HG02571 (cell line): ENCODE measurements at regions not wholly inside any gene's neighbourhood (a gene's known extent, or its start where the extent isn't known, plus 50 kb on each side); places are given as distances from the start of the nearest gene placed in this dataset.

Source experiments
- ATAC-seq: cut with Tn5 transposase; IDR thresholded peaks from one replicate; pipeline ENCODE4 v1.9.1; 2021; ENCODE audit warnings: mild to moderate bottlenecking, moderate library complexity; ENCODE audit not compliant: unreplicated experiment

DNA sequence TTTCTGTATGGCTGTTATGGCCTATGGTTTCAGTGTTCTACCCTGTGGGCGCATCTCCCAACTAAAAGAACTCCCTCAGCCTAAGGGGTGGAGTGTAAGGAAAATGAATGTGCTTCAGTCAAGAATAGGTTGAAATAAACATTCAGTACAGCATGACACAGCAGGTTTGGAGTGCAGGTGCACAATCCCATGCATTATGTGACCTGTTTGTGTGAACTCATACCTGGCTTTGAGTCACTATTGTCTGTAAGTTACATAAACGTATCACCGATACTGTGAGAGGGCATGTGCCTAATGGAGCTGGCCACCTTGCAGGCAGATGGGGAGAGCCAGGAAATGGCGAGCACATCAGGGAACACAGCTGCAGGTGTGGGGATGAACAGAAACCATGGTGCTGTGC lies 216.0 kb downstream of the DSEL start:
- ATAC-seq = no peak

DNA sequence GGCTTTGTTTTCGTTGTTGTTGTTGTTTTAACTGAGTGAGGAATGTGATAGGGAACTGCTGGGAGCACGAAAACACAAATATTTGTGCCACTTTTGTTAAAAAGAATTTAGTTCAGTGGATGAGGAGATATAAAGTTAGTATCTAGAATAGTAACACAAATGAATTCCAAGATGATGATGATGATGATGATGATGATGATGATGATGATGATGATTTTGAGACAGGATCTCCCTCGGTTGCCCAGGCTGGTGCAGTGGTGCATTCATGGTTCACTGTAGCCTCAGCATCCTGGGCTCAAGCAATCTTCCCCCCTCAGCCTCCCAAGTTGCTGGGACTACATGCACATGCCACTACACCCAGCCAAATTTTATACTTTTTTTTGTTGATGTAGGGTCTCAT lies 223.7 kb downstream of the DSEL start:
- no peak for ATAC-seq

DNA sequence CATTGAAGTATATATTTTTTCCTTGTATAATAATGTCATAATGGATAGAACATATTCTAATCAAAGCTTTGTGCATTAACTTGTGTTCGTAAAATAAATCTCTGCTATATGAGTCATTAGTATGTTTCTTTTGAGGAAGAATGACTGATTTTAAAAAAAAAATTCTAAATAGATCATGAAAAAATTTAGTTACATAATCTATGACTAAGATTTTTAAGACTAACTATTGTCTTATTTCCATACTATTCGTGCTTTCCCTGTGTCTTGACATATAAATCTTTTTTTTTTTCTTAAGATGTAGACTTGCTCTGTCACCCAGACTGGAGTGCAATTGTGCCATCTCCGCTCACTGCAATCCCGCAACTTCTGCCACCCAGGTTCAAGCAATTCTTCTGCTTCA lies 226.1 kb downstream of the DSEL start:
- no peak for ATAC-seq

DNA sequence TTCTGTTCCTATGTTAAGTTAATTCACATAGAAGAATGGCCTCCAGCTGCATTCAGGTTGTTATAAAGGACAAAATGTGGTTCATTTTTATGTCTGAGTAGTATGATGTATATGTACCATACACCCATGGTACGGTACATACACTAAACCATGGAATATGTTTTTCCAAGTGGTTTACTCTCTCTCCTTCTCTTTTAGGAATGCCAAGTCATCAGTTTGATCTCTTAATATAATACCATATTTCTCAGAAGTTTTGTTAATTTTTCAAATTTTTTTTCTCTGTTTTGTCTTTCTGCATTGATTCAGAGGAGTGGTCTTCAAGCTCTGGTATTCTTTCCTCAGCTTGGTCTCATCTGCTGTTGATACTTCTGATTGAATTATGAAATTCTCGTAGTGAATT lies 230.9 kb downstream of the DSEL start:
- no peak for ATAC-seq

DNA sequence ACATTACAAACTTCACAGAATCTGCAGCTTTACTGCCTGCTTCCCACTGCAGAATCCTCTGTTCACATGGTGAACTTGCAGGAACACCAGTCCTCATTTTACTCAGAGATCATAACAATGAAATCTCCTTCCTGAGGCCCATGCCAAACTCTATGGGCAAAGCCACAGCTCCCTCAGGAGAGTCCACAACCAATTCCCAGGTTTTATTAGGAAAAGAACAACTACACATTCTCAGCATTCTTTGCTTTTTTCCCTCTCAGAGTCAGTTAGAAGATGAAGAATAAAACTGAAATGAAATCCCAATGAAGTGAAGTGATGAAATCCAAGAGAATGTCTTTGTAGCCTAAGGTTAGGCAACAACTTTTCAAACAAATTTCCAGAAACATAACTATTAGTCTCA lies 233.7 kb downstream of the DSEL start:
- no peak for ATAC-seq

DNA sequence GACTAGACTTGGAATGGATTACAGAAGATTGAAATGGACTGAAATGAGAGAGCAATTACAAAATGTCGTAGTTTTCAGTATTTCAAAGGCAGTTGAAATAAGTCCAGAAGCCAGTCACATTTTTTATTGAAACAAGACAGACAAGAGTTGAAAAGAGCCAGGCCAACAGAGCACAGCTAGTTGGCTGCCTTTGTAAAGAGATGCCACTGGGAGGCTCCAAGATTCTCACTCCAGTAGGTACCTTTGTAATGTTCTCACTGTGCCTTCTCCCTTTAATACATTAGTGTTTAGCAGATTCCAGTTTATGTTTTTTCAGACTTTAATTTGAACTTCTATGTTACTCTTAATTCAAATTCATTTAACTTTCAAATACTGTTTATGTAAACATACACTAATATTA lies 234.8 kb downstream of the DSEL start:
- ATAC-seq = no peak

DNA sequence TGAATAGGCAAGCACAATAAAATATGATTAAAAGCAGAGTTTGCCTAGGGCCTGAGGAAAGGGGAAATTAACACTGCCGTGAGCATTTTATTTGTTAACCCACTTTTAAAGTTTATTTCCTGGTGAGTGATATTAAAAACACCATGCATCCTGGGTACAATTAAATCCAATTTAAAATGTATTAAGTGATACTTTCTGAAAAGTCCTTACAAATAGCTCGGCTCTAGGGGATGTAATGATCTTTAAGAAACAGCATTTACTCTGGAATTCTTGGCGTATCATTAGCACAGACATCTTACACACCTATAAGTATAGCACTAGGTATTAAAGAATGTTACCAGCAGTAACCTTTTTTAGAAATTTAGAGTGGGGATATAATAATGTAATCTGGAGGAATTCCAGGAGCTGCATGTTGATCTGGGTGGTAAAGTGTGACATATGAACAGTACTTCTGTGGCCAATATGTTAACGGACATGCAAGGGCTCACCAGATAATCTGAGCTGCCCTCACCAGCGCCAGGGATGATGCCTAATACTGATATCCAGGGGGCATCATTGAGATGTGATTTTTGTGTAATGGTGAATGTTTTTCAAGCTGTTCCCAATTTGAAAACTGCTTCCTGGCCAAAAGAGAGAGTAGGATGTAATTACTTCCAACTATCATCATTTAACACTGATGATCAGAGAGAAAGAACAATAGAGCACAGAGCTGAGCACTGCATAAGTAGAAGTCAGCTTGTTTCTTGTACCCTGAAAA lies 235.9 kb downstream of the DSEL start:
- ATAC-seq = no peak

DNA sequence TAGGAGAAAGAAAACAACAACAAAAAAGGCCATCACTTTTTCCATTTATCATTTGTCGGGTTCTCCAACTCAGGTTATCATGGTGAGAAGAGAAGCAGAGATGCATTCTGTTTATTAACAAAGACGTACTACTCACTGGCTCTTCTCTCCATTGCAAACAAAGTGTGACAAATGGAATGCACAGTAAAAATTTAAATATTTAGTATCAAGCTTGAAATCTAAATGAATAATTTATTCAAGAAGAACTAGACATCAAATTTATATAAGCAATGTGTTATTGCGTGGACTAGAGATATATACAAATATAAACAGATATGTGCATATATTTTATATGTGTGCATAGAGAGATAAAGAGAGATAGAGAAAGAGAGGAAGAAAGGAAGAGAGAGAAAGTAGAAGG lies 236.5 kb downstream of the DSEL start:
- ATAC-seq = no peak

DNA sequence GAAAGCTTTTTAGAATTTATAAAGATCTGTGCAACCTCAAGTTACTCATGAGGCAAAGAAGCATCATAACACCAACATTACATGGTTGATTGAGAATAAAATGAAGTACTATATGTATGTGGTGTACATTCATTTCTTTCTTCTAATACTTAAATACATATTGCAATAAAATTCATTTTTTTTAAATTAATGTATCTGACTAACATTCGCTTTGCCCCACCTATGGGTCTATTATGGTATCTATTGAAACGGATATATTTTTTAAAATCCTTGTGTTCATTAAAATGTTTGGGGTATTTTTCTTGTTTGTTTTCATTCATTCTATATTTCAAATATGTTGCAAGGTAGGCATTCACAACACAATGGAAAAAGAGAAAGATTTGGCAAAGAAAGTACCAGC lies 237.5 kb downstream of the DSEL start:
- ATAC-seq = no peak

DNA sequence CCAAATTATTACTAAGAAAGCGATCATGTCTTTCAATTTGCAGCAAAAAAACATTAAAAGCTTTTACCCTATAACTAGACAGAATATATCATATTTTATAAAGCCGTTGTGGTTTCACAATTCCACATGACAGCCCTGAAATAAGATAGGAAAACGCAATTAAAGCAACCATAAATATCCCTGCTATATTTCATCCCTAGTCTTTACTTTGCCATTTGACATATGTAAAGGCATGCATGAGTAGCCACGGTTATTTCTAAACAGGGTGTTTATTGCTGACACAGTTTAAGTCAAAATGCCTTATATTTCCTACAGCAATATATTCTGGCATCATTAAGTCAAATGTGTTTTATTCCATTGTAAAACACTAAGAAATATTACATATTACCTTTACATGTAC lies 239.9 kb downstream of the DSEL start:
- ATAC-seq = no peak

DNA sequence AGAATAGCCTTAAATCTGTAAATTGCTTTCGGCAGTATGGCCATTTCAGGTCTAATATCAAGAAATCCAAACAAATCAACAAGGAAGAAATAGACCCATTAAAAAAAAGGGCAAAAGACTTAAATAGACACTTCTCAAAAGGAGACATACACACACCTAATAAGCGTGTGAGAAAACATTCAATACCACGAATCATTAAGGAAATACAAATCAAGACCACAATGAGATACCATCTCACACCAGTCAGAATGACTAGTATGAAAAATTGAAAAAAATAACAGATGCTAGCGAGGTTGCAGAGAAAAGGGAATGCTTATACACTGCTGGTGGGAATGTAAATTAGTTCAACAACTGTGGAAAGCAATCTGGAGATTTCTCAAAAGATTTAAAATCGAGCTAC lies 243.2 kb downstream of the DSEL start:
- no peak for ATAC-seq

DNA sequence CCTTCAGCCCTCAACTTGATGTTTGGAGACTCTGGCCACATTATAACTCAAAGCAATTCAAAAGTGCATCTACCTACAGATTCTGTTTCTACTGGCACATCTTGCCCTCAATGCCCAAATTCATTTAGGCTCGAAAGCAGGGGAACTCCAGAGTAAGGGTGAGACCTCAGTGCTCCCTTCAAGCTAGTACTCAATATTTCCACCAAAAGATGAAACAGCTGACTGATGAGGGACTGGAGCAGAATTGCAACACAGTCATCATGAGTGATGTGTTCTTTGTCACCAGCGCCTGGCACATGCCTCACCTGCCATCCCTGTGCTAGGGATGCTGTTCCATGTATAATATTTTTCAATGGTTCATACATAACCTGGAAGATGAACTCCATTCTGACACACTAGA lies 247.3 kb downstream of the DSEL start:
- ATAC-seq = no peak

DNA sequence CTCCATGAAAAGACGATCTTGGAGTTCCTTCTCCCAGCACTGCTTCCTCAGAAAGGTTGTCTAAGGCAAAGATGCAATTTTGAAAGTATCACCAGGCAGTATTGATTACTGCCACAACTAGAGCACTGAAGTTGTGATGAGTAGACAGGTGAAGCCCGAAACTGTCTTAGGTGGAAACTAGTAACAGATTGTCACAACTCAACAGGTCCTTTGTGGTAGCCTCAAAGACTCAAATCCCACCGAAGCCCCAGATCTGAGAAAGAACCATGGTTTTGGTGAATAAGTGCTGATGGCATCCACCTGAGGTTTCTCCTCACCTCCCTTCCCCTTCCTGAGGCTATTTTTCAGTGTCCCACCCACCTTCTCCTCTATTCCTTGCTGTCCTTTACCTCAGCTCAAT lies 248.0 kb downstream of the DSEL start:
- no peak for ATAC-seq

DNA sequence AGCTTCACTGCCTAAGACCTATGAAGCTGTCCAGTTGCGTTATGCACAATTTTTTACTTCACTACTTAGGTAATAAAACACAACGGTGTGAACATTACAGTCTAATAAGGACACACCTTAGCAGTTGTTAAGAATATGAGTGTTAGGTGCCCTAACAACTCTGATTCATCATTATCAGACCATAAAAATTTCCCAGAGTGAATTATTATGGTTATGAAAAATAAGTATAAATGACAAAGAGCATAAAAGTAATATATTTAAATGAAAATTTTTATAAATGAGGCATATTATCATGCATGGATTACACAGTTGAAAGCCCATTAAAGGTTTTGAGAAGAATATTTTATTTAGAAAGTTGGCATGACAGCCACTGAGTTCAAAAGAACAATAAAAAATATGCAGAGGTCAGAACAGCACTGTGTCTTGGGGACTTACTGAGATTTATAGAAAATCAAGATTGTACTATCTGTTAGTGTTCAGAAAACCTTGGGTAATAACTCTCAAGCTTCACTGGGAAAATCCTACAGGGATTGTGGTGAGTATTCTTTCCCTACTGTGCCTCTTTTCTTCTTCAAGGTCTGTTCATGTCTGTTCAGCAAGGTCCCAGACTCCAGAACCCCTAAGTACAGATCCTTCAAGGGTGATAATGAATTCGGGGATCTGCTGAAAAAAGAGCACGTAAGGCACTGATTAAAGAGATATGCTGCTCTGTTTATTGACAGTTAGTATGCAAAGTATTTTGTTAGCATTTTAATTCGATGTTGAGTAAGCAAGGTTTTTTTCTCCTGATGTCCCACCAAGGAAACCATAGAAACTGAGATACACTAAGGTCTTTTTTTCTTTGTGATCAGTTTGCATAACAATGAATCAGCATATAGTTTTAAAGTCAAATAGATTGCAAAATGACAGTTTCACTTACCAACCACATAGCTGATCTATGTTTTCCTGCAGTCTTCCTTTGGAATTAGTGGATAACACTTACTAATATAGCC lies 250.0 kb downstream of the DSEL start:
- ATAC-seq = no peak

DNA sequence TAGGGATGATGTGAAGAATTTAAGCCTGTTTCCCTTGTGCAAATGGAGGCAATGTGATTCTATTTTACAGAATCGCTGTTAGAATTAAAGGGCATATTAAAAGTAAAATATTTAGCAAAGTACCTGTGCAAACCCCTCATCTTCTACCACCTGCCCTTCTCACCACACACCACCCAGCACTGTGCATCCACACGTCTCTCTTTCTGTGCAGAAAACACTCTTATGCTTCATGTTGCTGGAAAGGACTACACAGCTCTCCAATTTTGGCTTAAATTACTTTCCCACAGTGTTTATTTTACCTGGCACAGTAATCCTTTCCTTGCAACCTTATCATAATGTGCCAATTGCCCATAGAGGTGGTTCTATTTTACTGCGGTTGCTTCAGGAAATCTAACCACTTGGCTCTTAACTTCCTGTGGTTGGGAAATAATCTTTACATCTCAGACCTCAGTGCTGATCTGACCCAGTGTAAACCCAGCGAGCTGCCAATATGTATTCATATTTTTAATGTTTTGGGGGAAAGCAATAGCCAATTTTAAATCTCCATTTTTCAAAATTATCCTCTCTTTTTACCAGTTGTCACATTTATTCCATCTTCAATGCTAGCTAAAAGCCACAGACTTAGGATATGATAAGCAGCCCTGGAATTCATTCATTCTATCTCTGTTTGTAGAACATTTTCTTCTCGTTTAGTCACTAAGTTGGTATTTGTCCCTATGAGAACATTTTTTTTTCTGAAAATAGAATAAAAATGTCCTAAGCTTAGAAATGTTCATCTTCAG lies 250.9 kb downstream of the DSEL start:
- ATAC-seq = no peak

DNA sequence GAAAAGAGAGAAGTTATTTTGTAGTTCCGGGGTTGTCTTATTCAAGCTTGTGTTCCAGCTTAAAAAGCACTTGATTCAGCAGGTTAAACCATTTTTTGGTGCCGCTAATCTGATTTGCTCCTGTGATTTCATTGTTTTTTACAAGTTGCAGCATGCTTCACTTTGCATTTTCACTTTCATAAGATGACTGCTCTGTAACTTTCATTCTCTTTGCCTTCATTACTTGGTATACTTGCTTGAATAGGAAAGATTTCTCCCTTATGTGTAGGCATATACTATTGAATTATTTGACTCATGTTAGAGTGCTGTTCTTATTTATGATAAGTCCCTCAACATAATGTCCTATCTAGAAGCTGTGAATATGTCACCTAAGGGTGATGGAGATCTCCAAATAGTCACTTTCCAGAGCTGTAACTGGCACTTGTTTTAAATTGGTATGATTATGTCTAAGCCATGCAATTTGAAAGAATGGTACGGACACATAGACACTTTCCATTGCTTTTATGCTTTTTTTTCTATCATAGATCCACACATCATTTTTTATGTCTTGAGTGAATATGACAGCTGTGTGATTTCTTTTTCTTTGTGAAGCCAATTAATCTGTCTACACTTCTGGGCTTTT lies 254.5 kb downstream of the DSEL start:
- ATAC-seq = no peak

DNA sequence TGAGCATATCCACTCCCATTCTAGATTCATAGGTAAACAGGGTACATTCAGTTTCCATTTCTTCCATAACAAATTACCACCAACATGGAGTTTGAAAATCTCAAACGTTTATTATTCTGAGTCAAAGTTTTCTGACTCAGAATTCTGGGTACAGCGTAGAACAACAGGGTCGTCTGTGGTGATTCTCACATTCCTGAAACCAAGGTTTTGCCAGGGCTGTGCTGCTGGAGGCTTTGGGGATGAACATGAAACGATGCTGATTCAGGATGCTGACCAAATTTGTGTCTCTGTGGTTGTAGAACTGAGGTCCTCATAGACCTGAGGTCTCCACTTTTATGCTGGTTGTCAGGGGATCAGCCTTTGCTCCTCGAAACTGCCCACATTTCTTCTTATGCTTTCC lies 255.7 kb downstream of the DSEL start:
- ATAC-seq = no peak

DNA sequence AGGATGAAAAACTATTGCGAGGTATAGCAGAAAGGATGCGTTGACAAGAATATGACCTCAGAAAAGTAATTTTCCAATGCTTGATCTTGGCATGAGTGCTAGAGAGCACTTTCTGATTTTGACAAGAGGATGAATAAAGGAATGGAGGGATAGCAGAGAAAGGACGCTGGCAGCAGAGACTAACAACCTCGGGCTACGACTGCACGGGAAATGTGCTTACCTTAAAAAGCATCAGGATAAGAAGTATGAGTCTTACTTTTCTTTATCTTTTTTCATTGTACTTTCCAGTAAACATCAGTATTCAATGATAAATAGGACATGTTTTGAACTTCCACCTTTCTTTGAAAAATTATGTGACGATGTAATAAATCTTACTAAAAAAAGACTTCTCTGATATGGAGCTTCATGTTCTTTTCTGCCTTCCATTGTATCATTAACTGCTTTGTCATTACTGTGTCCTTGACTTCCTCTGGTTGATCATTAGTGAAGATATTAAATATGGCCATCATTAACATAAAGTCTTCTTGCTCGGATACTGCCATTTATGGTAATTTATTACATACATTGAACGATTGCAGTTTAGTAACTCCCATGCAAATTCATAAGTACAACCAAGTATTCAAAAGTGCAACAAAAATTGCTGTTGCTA lies 265.6 kb downstream of the DSEL start:
- ATAC-seq = no peak

DNA sequence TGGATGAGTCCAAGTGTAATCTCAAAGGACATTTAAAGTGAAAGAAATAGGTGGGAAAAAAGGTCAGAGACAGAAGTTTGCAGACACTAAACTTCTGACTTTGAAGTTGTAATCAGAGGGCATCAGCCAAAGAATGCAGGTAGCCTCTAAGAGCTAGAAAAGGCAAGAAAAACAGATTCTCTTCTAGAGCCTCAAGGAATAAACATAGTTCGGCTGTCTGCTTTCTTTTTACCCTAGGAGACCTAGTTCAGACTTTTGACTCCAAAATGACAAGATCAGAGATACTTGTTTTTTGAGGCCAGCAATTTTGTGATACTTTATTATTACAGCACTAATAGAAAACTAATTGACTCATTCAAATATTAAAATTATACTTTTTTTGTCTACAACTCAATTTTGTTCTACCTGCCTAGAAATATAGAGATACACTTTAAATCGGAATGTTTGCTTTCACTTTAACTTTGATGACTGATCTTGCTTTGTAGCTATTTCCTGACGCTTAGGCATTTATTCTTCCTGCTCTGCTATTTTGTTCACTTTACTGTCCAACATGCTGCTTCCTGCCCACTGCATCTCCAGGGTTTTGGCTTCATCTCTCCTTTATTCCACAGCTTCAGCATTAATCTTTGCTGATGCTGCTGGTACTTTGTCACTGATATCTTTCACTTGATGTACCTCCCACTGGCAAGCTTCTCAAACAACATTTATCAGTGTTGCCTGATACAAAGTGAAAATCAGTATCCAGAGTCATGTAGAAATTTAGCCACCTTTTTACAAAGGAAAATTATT lies 272.5 kb downstream of the DSEL start:
- ATAC-seq = no peak

DNA sequence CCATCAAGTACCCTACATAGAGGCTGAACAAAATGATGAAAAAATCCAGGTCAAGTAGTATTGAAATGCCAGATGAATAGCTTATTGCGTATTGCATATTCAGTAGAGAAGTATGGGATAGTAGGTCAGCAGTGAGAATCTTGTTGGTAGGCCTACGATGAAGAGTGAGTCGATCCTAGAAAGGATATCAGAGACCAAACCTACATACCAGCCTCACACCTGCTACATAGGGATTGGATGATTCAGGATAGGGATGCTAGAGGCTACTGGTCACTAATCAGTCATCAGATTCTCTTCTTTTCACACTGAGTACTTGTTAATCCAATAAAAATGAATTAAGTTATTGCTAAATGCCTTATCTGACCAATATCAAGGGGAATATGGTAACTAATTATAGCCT lies 274.5 kb downstream of the DSEL start:
- no peak for ATAC-seq
